IMR-90 (cell line): ENCODE measurements at regions not wholly inside any gene's neighbourhood (a gene's known extent, or its start where the extent isn't known, plus 50 kb on each side); places are given as distances from the start of the nearest gene placed in this dataset.

ENCODE experiments used
- ATAC-seq: fragments of 200-7000 bp; cut with Tn5 transposase; 2 replicates; pipeline ENCODE4 v1.9.1; 2020; ENCODE audit warnings: low read depth, mild to moderate bottlenecking, moderate library complexity
- BruUV-seq: library from RNA; stranded (reverse); fragments of 400-500 nt; replicated peaks from 2 replicates; lab custom pipeline; 2021; lab: Mats Ljungman, UMichigan
- CTCF ChIA-PET: fragments of 300-600 bp; formaldehyde crosslinking; extraction: SDS; loops from one replicate; lab custom pipeline; 2021; ENCODE audit warnings: antibody characterized with exemption; lab: Yijun Ruan, JAX
- POLR2A ChIA-PET: fragments of 300-600 bp; sonication (Branson Sonifier 250); formaldehyde crosslinking; loops from one replicate; lab custom pipeline; 2022; ENCODE audit warnings: antibody characterized with exemption; ENCODE audit not compliant: unreplicated experiment; lab: Charles Lee
- DNase-seq: peaks from one replicate; pipeline ENCODE4 v3.0.0; 2013
- H2AFZ ChIP-seq: replicated peaks from 2 replicates; pipeline ENCODE3; 2013; ENCODE audit warnings: low read length, mild to moderate bottlenecking; ENCODE audit not compliant: poor library complexity
- H2AK5ac ChIP-seq: 2 replicates; pipeline ENCODE4 v1.6.1; 2013; ENCODE audit warnings: low read depth, low read length, inconsistent platforms
- H2AK9ac ChIP-seq: replicated peaks from 2 replicates; pipeline ENCODE3; 2013; ENCODE audit warnings: mild to moderate bottlenecking, low read depth, low read length, moderate library complexity; ENCODE audit not compliant: poor library complexity
- H2BK120ac ChIP-seq: 2 replicates; pipeline ENCODE4 v1.6.1; 2013; ENCODE audit warnings: low read depth, low read length, inconsistent platforms
- H2BK15ac ChIP-seq: 3 replicates; pipeline ENCODE4 v1.6.1; 2013; ENCODE audit warnings: low read depth, low read length, inconsistent platforms
- H2BK20ac ChIP-seq: 2 replicates; pipeline ENCODE4 v1.6.1; 2013; ENCODE audit warnings: low read depth, mild to moderate bottlenecking, inconsistent platforms, low read length, moderate library complexity
- H2BK5ac ChIP-seq: 2 replicates; pipeline ENCODE4 v1.6.1; 2013; ENCODE audit warnings: mild to moderate bottlenecking, low read depth, low read length, inconsistent platforms; ENCODE audit not compliant: poor library complexity, severe bottlenecking
- H3K14ac ChIP-seq: replicated peaks from 2 replicates; pipeline ENCODE4 v1.6.1; 2013; ENCODE audit warnings: low read depth, low read length, inconsistent platforms
- H3K18ac ChIP-seq: 2 replicates; pipeline ENCODE4 v1.6.1; 2013; ENCODE audit warnings: low read depth, low read length, control low read depth
- H3K23ac ChIP-seq: 2 replicates; pipeline ENCODE4 v1.6.1; 2013; ENCODE audit warnings: low read depth, low read length, inconsistent platforms
- H3K27ac ChIP-seq: 2 replicates; pipeline ENCODE4 v1.5.1; 2013; ENCODE audit warnings: mild to moderate bottlenecking, control low read depth, low read length; ENCODE audit not compliant: insufficient read depth
- H3K27me3 ChIP-seq: 2 replicates; pipeline ENCODE4 v1.6.1; 2013; ENCODE audit warnings: low read length; ENCODE audit not compliant: control insufficient read depth, insufficient read depth
- H3K36me3 ChIP-seq: 2 replicates; pipeline ENCODE4 v1.6.1; 2013; ENCODE audit warnings: low read length, mixed read lengths; ENCODE audit not compliant: control insufficient read depth, insufficient read depth
- H3K4ac ChIP-seq: 2 replicates; pipeline ENCODE4 v1.6.1; 2013; ENCODE audit warnings: low read depth, low read length, inconsistent platforms
- H3K4me1 ChIP-seq: 2 replicates; pipeline ENCODE4 v1.6.1; 2013; ENCODE audit warnings: low read length, mixed read lengths; ENCODE audit not compliant: control insufficient read depth, insufficient read depth
- H3K4me2 ChIP-seq: 2 replicates; pipeline ENCODE4 v1.6.1; 2013; ENCODE audit warnings: low read depth, mild to moderate bottlenecking, control low read depth, low read length, moderate library complexity
- H3K4me3 ChIP-seq: 2 replicates; pipeline ENCODE4 v1.5.1; 2013; ENCODE audit warnings: low read depth, mild to moderate bottlenecking, control low read depth, low read length, moderate library complexity; ENCODE audit not compliant: insufficient read depth
- H3K56ac ChIP-seq: 2 replicates; pipeline ENCODE4 v1.6.1; 2013; ENCODE audit warnings: low read length, inconsistent platforms; ENCODE audit not compliant: insufficient read depth; ENCODE audit errors: extremely low read depth
- H3K79me1 ChIP-seq, 2 experiments: 2 replicates each; pipeline ENCODE4 v1.6.1; 2013; ENCODE audit warnings: low read length in 2 of 2, inconsistent platforms in 1 of 2, low read depth in 1 of 2
- H3K9ac ChIP-seq: 2 replicates; pipeline ENCODE4 v1.6.1; 2013; ENCODE audit warnings: low read depth, low read length, control low read depth
- H3K9me1 ChIP-seq: 2 replicates; pipeline ENCODE4 v1.6.1; 2013; ENCODE audit warnings: low read length, inconsistent platforms; ENCODE audit not compliant: insufficient read depth
- H3K9me3 ChIP-seq: 2 replicates; pipeline ENCODE4 v1.6.1; 2013; ENCODE audit warnings: low read length; ENCODE audit not compliant: control insufficient read depth, insufficient read depth
- H4K20me1 ChIP-seq: 2 replicates; pipeline ENCODE4 v1.6.1; 2013; ENCODE audit warnings: low read length, inconsistent platforms; ENCODE audit not compliant: insufficient read depth
- H4K5ac ChIP-seq: 2 replicates; pipeline ENCODE4 v1.6.1; 2013; ENCODE audit warnings: mild to moderate bottlenecking, low read depth, low read length, control low read depth
- H4K8ac ChIP-seq, 2 experiments: 2 replicates each; pipeline ENCODE4 v1.6.1; 2013; ENCODE audit warnings: low read depth in 2 of 2, low read length in 2 of 2, control low read depth in 1 of 2, inconsistent platforms in 1 of 2
- H4K91ac ChIP-seq: 2 replicates; pipeline ENCODE4 v1.6.1; 2013; ENCODE audit warnings: low read depth, low read length, inconsistent platforms; ENCODE audit not compliant: insufficient read depth
- CEBPB ChIP-seq: IDR thresholded peaks from 2 replicates; pipeline ENCODE4 v1.6.1; 2012; ENCODE audit warnings: low read depth, low read length, improper control_type of control experiment
- CHD1 ChIP-seq: IDR thresholded peaks from 2 replicates; pipeline ENCODE4 v1.6.1; 2012; ENCODE audit warnings: low read depth, low read length, improper control_type of control experiment
- CTCF ChIP-seq: conservative IDR thresholded peaks from 2 replicates; pipeline ENCODE4 v1.5.1; 2012; ENCODE audit warnings: mild to moderate bottlenecking, low read depth, low read length, improper control_type of control experiment
- ELK1 ChIP-seq: fragments of 150-350 bp; IDR thresholded peaks from 2 replicates; pipeline ENCODE4 v1.6.1; 2016; ENCODE audit warnings: low read depth, mild to moderate bottlenecking, low read length, moderate library complexity, borderline replicate concordance
- FOS ChIP-seq: fragments of 150-350 bp; IDR thresholded peaks from 2 replicates; pipeline ENCODE4 v1.6.1; 2016; ENCODE audit warnings: low read depth, low read length
- MAFK ChIP-seq: IDR thresholded peaks from 2 replicates; pipeline ENCODE4 v1.6.1; 2012; ENCODE audit warnings: low read depth, low read length, improper control_type of control experiment
- MXI1 ChIP-seq: IDR thresholded peaks from 2 replicates; pipeline ENCODE4 v1.6.1; 2012; ENCODE audit warnings: low read depth, mild to moderate bottlenecking, low read length, moderate library complexity, borderline replicate concordance
- NFE2L2 ChIP-seq: fragments of 150-350 bp; IDR thresholded peaks from 2 replicates; pipeline ENCODE4 v1.6.1; 2016; ENCODE audit warnings: low read depth, mild to moderate bottlenecking, low read length
- POLR2A ChIP-seq: IDR thresholded peaks from 2 replicates; pipeline ENCODE4 v1.6.1; 2012; ENCODE audit warnings: mild to moderate bottlenecking, low read depth, low read length
- RAD21 ChIP-seq: IDR thresholded peaks from 2 replicates; pipeline ENCODE4 v1.6.1; 2012; ENCODE audit warnings: low read length, improper control_type of control experiment
- RCOR1 ChIP-seq: IDR thresholded peaks from 2 replicates; pipeline ENCODE4 v1.6.1; 2012; ENCODE audit warnings: mild to moderate bottlenecking, low read length, improper control_type of control experiment; ENCODE audit not compliant: insufficient replicate concordance
- RFX5 ChIP-seq: IDR thresholded peaks from 2 replicates; pipeline ENCODE4 v1.8.0; 2012; ENCODE audit warnings: low read depth, mild to moderate bottlenecking, low read length, moderate library complexity
- SMC3 ChIP-seq: fragments of 150-350 bp; IDR thresholded peaks from 2 replicates; pipeline ENCODE4 v1.6.1; 2016; ENCODE audit warnings: low read depth, mild to moderate bottlenecking, antibody characterized with exemption, low read length, moderate library complexity
- USF2 ChIP-seq: fragments of 150-350 bp; IDR thresholded peaks from 2 replicates; pipeline ENCODE4 v1.6.1; 2017; ENCODE audit warnings: mild to moderate bottlenecking, antibody characterized with exemption, low read length, low read depth
- WGBS, 2 experiments: methylation state at CpG; one replicate each; pipeline versions ENCODE4 v1.1.5 to v1.1.7; 2013; ENCODE audit warnings: missing lambda C conversion rate in 2 of 2; ENCODE audit not compliant: insufficient read length in 1 of 2; ENCODE audit errors: extremely low coverage in 2 of 2; 5-methylcytosine and 5-hydroxymethylcytosine counted together
- dilution Hi-C: fragments of 300-500 bp; cut with HindIII; formaldehyde crosslinking; loops from one replicate; pipeline ENCODE4 v1.14.3; 2018; ENCODE audit warnings: low sequenced_read_pairs; ENCODE audit not compliant: unreplicated experiment
- in situ Hi-C: fragments of 300-500 bp; cut with MboI; formaldehyde crosslinking; loops from 3 replicates; pipeline ENCODE4 v1.14.3; 2019; ENCODE audit warnings: low sequenced_read_pairs, inconsistent platforms, mixed read lengths
- intact Hi-C: fragments of 100-400 bp; cut with micrococcal nuclease; formaldehyde crosslinking; loops from 2 replicates; pipeline ENCODE4 v1.10.0; 2022

- no peak overlapping the region for H3K9ac ChIP-seq
- H3K4ac ChIP-seq, result no peak overlapping the region
- no peaks in the 10 kb centered on the region for H3K36me3 ChIP-seq
- H2BK15ac ChIP-seq, result no peak overlapping the region
- no peak overlapping the region for H3K14ac ChIP-seq
- H3K79me1 ChIP-seq, result no peaks in the 10 kb centered on the region
- no peak overlapping the region for H2AK9ac ChIP-seq
- H4K20me1 ChIP-seq, result no peaks in the 10 kb centered on the region
- H2AFZ ChIP-seq, result no peak overlapping the region
- no peaks in the 10 kb centered on the region for H3K27me3 ChIP-seq
- 54% methylated on average over 3 of the region's 15 CpGs; no CpG with 5 or more reads in 1 of the 2 experiments for WGBS, 2 experiments
- dilution Hi-C loops (no loop called here), in situ Hi-C loops (no loop called here), intact Hi-C loops (no loop called here)
- CTCF ChIA-PET, result no interaction called here
- peaks cover 27% of the 10 kb centered on the region for H3K9me3 ChIP-seq
- H4K5ac ChIP-seq, result no peak overlapping the region
- no peaks in the 10 kb centered on the region for H3K9me1 ChIP-seq
- H2BK20ac ChIP-seq, result no peak overlapping the region
- DNase-seq (no peak), ATAC-seq (no peak)
- H3K27ac ChIP-seq, result no peak overlapping the region
- H3K4me2 ChIP-seq, result no peak overlapping the region
- no peak overlapping the region for H2BK120ac ChIP-seq
- no peak overlapping the region for H3K56ac ChIP-seq
- H3K18ac ChIP-seq, result no peak overlapping the region
- no peaks in the 10 kb centered on the region for H3K4me1 ChIP-seq
- no peak overlapping the region for H4K8ac ChIP-seq
- no peak overlapping the region for H4K91ac ChIP-seq
- TF ChIP-seq RCOR1, result no peak
- TF ChIP-seq MAFK, result no peak
- TF ChIP-seq CTCF, result no peak
- TF ChIP-seq FOS, result no peak
- no peak for TF ChIP-seq RFX5
- TF ChIP-seq NFE2L2, result no peak
- TF ChIP-seq MXI1, result no peak
- TF ChIP-seq ELK1, result no peak
- no peak for TF ChIP-seq USF2
- TF ChIP-seq CEBPB, result no peak
- no peak for TF ChIP-seq POLR2A
- TF ChIP-seq RAD21, result no peak
- TF ChIP-seq SMC3, result no peak
- TF ChIP-seq CHD1, result no peak
- no peak overlapping the region for H2BK5ac ChIP-seq
- POLR2A ChIA-PET, result no interaction called here
- no peak overlapping the region for H3K23ac ChIP-seq
- BruUV-seq, result no TSS peak
- H3K4me3 ChIP-seq, result no peak overlapping the region
- H2AK5ac ChIP-seq, result no peak overlapping the region
Measured at GRCh38 chr13:111537115-111537728, 216.8 kb downstream of the TEX29 start.
